WTC11 (cell line): ENCODE measurements at regions not wholly inside any gene's neighbourhood (a gene's known extent, or its start where the extent isn't known, plus 50 kb on each side); places are given as distances from the start of the nearest gene placed in this dataset.

Source experiments
- ATAC-seq: fragments of 200-7000 bp; cut with Tn5 transposase; 2 replicates; pipeline ENCODE4 v1.10.0; 2021; ENCODE audit warnings: mild to moderate bottlenecking, moderate library complexity
- CTCF ChIA-PET: fragments of 300-600 bp; sonication (Branson Sonifier 250); formaldehyde crosslinking; loops from one replicate; lab custom pipeline; 2021; ENCODE audit warnings: antibody characterized with exemption; lab: Charles Lee
- POLR2A ChIA-PET: fragments of 350-600 bp; sonication (Branson Sonifier 250); formaldehyde crosslinking; loops from one replicate; lab custom pipeline; 2021; ENCODE audit warnings: antibody characterized with exemption; lab: Charles Lee
- DNase-seq: peaks from one replicate; pipeline ENCODE4 v3.0.0; 2021; ENCODE audit warnings: low spot score
- H3K27ac Mint-ChIP-seq: 2 replicates; pipeline ENCODE4 v1.8.0; 2021; ENCODE audit warnings: mixed read lengths
- H3K27me3 Mint-ChIP-seq: 2 replicates; pipeline ENCODE4 v1.8.0; 2021; ENCODE audit warnings: low read depth, mild to moderate bottlenecking, moderate library complexity, mixed read lengths
- H3K36me3 Mint-ChIP-seq: 2 replicates; pipeline ENCODE4 v1.8.0; 2021; ENCODE audit warnings: mixed read lengths
- H3K4me1 Mint-ChIP-seq: 2 replicates; pipeline ENCODE4 v1.8.0; 2022; ENCODE audit warnings: mixed read lengths
- H3K4me3 Mint-ChIP-seq: 2 replicates; pipeline ENCODE4 v1.8.0; 2021; ENCODE audit warnings: mild to moderate bottlenecking, moderate library complexity, mixed read lengths
- H3K9me3 Mint-ChIP-seq: 2 replicates; pipeline ENCODE4 v1.8.0; 2021; ENCODE audit warnings: mixed read lengths
- CBFB ChIP-seq: sonication (generic); formaldehyde crosslinking; IDR thresholded peaks from 2 replicates; pipeline ENCODE4 v1.8.1; 2022; ENCODE audit warnings: mild to moderate bottlenecking, low read depth, missing genetic modification reagents
- CREM ChIP-seq: sonication (generic); formaldehyde crosslinking; IDR thresholded peaks from 2 replicates; pipeline ENCODE4 v1.8.1; 2022; ENCODE audit warnings: mild to moderate bottlenecking, missing genetic modification reagents, moderate library complexity
- ESRRA ChIP-seq: sonication (generic); formaldehyde crosslinking; IDR thresholded peaks from 2 replicates; pipeline ENCODE4 v1.8.1; 2022; ENCODE audit warnings: mild to moderate bottlenecking, missing genetic modification reagents, borderline replicate concordance
- ETV6 ChIP-seq: sonication (generic); formaldehyde crosslinking; IDR thresholded peaks from 2 replicates; pipeline ENCODE4 v1.8.1; 2022; ENCODE audit warnings: mild to moderate bottlenecking, missing genetic modification reagents
- JUN ChIP-seq: sonication (generic); formaldehyde crosslinking; IDR thresholded peaks from 2 replicates; pipeline ENCODE4 v1.8.0; 2023; ENCODE audit warnings: mild to moderate bottlenecking, missing genetic modification reagents
- NFE2L1 ChIP-seq: sonication (generic); formaldehyde crosslinking; IDR thresholded peaks from 2 replicates; pipeline ENCODE4 v1.8.1; 2023; ENCODE audit warnings: missing genetic modification reagents
- NR2C2 ChIP-seq: sonication (generic); formaldehyde crosslinking; IDR thresholded peaks from 2 replicates; pipeline ENCODE4 v1.8.0; 2022; ENCODE audit warnings: mild to moderate bottlenecking, missing genetic modification reagents
- SMAD4 ChIP-seq: sonication (generic); formaldehyde crosslinking; IDR thresholded peaks from 2 replicates; pipeline ENCODE4 v1.8.0; 2022; ENCODE audit warnings: mild to moderate bottlenecking, missing genetic modification reagents
- SOX15 ChIP-seq: fragments of 250-450 bp; sonication (Bioruptor Pico); IDR thresholded peaks from 2 replicates; pipeline ENCODE4 v1.9.0; 2021; ENCODE audit warnings: mild to moderate bottlenecking
- SP1 ChIP-seq: sonication (generic); formaldehyde crosslinking; conservative IDR thresholded peaks from 2 replicates; pipeline ENCODE4 v1.8.1; 2022; ENCODE audit warnings: missing genetic modification reagents
- TCF7 ChIP-seq: sonication (generic); formaldehyde crosslinking; IDR thresholded peaks from 2 replicates; pipeline ENCODE4 v1.8.0; 2022; ENCODE audit warnings: mild to moderate bottlenecking, low read depth, missing genetic modification reagents, moderate library complexity
- TEAD1 ChIP-seq: sonication (generic); formaldehyde crosslinking; IDR thresholded peaks from 2 replicates; pipeline ENCODE4 v1.8.0; 2022; ENCODE audit warnings: mild to moderate bottlenecking, missing genetic modification reagents
- TP53 ChIP-seq: sonication (generic); formaldehyde crosslinking; IDR thresholded peaks from 2 replicates; pipeline ENCODE4 v1.8.1; 2023; ENCODE audit warnings: mild to moderate bottlenecking, missing genetic modification reagents
- ZBTB21 ChIP-seq: sonication (generic); formaldehyde crosslinking; IDR thresholded peaks from 2 replicates; pipeline ENCODE4 v1.8.1; 2023; ENCODE audit warnings: mild to moderate bottlenecking, missing genetic modification reagents, borderline replicate concordance
- ZNF219 ChIP-seq: sonication (generic); formaldehyde crosslinking; IDR thresholded peaks from 2 replicates; pipeline ENCODE4 v1.8.0; 2023; ENCODE audit warnings: missing genetic modification reagents, mild to moderate bottlenecking, borderline replicate concordance
- TF ChIP-seq, protein P1 (sequence below): sonication (generic); formaldehyde crosslinking; IDR thresholded peaks from 2 replicates; pipeline ENCODE4 v1.8.0; 2023; ENCODE audit warnings: missing genetic modification reagents, mild to moderate bottlenecking, borderline replicate concordance
- TF ChIP-seq, protein P2 (sequence below): sonication (generic); formaldehyde crosslinking; IDR thresholded peaks from 2 replicates; pipeline ENCODE4 v1.8.1; 2023; ENCODE audit warnings: mild to moderate bottlenecking, missing genetic modification reagents, borderline replicate concordance
- TF ChIP-seq, protein P3 (sequence below): sonication (generic); formaldehyde crosslinking; conservative IDR thresholded peaks from 2 replicates; pipeline ENCODE4 v1.8.1; 2022; ENCODE audit warnings: mild to moderate bottlenecking, missing genetic modification reagents
- TF ChIP-seq, protein P4 (sequence below): sonication (generic); formaldehyde crosslinking; IDR thresholded peaks from 2 replicates; pipeline ENCODE4 v1.8.1; 2022; ENCODE audit warnings: missing genetic modification reagents, borderline replicate concordance
- TF ChIP-seq, protein P5 (sequence below): fragments of 250-450 bp; sonication (Bioruptor Pico); IDR thresholded peaks from 2 replicates; pipeline ENCODE4 v1.8.0; 2021; ENCODE audit warnings: mild to moderate bottlenecking
- TF ChIP-seq, protein P6 (sequence below): sonication (generic); formaldehyde crosslinking; IDR thresholded peaks from 2 replicates; pipeline ENCODE4 v1.8.1; 2022; ENCODE audit warnings: mild to moderate bottlenecking, moderate library complexity, missing genetic modification reagents

DNA sequence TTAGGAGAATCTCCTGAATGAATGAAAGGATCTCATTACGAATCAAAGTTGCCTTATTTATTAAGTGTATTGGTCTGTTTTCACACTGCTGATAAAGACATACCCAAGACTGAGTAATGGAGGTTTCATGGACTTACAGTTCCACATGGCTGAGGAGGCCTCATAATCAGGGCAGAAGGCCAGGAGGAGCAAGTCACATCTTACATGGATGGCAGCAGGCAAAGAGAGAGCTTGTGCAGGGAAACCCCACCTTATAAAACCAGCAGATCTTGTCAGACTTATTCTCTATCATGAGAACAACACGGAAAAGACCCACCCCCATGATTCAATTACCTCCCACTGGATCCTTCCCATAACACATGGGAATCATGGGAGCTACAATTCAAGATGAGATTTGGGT is 785.2 kb upstream of the POU3F3 start (continued):
- TF ChIP-seq, protein P1, sequence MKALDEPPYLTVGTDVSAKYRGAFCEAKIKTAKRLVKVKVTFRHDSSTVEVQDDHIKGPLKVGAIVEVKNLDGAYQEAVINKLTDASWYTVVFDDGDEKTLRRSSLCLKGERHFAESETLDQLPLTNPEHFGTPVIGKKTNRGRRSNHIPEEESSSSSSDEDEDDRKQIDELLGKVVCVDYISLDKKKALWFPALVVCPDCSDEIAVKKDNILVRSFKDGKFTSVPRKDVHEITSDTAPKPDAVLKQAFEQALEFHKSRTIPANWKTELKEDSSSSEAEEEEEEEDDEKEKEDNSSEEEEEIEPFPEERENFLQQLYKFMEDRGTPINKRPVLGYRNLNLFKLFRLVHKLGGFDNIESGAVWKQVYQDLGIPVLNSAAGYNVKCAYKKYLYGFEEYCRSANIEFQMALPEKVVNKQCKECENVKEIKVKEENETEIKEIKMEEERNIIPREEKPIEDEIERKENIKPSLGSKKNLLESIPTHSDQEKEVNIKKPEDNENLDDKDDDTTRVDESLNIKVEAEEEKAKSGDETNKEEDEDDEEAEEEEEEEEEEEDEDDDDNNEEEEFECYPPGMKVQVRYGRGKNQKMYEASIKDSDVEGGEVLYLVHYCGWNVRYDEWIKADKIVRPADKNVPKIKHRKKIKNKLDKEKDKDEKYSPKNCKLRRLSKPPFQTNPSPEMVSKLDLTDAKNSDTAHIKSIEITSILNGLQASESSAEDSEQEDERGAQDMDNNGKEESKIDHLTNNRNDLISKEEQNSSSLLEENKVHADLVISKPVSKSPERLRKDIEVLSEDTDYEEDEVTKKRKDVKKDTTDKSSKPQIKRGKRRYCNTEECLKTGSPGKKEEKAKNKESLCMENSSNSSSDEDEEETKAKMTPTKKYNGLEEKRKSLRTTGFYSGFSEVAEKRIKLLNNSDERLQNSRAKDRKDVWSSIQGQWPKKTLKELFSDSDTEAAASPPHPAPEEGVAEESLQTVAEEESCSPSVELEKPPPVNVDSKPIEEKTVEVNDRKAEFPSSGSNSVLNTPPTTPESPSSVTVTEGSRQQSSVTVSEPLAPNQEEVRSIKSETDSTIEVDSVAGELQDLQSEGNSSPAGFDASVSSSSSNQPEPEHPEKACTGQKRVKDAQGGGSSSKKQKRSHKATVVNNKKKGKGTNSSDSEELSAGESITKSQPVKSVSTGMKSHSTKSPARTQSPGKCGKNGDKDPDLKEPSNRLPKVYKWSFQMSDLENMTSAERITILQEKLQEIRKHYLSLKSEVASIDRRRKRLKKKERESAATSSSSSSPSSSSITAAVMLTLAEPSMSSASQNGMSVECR (CRISPR knock-in tag): no peak
- TF ChIP-seq NR2C2 (CRISPR knock-in tag): no peak
- TF ChIP-seq TP53: no peak
- no peak for TF ChIP-seq CBFB (CRISPR knock-in tag)
- TF ChIP-seq ZNF219 (CRISPR knock-in tag): no peak
- TF ChIP-seq, protein P2, sequence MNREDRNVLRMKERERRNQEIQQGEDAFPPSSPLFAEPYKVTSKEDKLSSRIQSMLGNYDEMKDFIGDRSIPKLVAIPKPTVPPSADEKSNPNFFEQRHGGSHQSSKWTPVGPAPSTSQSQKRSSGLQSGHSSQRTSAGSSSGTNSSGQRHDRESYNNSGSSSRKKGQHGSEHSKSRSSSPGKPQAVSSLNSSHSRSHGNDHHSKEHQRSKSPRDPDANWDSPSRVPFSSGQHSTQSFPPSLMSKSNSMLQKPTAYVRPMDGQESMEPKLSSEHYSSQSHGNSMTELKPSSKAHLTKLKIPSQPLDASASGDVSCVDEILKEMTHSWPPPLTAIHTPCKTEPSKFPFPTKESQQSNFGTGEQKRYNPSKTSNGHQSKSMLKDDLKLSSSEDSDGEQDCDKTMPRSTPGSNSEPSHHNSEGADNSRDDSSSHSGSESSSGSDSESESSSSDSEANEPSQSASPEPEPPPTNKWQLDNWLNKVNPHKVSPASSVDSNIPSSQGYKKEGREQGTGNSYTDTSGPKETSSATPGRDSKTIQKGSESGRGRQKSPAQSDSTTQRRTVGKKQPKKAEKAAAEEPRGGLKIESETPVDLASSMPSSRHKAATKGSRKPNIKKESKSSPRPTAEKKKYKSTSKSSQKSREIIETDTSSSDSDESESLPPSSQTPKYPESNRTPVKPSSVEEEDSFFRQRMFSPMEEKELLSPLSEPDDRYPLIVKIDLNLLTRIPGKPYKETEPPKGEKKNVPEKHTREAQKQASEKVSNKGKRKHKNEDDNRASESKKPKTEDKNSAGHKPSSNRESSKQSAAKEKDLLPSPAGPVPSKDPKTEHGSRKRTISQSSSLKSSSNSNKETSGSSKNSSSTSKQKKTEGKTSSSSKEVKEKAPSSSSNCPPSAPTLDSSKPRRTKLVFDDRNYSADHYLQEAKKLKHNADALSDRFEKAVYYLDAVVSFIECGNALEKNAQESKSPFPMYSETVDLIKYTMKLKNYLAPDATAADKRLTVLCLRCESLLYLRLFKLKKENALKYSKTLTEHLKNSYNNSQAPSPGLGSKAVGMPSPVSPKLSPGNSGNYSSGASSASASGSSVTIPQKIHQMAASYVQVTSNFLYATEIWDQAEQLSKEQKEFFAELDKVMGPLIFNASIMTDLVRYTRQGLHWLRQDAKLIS (CRISPR knock-in tag): no peak
- no peak for TF ChIP-seq SOX15
- no peak for TF ChIP-seq TCF7 (CRISPR knock-in tag)
- no peak for TF ChIP-seq ESRRA (CRISPR knock-in tag)
- TF ChIP-seq, protein P3, sequence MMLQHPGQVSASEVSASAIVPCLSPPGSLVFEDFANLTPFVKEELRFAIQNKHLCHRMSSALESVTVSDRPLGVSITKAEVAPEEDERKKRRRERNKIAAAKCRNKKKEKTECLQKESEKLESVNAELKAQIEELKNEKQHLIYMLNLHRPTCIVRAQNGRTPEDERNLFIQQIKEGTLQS (CRISPR knock-in tag): no peak
- TF ChIP-seq, protein P4, sequence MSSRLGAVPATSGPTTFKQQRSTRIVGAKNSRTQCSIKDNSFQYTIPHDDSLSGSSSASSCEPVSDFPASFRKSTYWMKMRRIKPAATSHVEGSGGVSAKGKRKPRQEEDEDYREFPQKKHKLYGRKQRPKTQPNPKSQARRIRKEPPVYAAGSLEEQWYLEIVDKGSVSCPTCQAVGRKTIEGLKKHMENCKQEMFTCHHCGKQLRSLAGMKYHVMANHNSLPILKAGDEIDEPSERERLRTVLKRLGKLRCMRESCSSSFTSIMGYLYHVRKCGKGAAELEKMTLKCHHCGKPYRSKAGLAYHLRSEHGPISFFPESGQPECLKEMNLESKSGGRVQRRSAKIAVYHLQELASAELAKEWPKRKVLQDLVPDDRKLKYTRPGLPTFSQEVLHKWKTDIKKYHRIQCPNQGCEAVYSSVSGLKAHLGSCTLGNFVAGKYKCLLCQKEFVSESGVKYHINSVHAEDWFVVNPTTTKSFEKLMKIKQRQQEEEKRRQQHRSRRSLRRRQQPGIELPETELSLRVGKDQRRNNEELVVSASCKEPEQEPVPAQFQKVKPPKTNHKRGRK: no peak
- TF ChIP-seq TEAD1: no peak

DNA sequence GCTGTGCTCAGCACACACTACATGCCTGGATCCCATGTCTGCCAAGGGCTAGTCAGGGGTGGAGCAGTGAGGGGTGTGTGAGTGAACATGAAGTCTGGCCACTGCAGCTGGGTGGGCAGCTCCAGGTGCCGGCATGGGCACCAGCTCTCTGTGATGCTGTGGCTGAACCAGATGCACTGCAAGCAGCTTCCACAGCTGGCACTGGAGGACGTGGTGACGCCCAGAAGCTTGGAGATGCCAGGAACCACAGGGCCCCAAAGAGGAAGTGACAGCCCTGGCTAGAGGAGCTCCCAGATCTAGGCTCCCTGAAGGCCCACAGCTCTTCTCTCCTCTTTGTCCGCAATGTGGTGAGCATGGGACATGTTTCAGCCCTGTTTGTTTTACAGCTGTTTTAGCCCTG is 776.3 kb upstream of the POU3F3 start:
- Mint-ChIP-seq H3K27me3 (no peaks in the 10 kb centered on the region), H3K4me1 (peaks cover 6% of the 10 kb centered on the region), H3K9me3 (peaks cover 4% of the 10 kb centered on the region; the same call in 1 of the 2 replicates), H3K4me3 (no peak overlapping the region), H3K27ac (no peak overlapping the region), H3K36me3 (peaks cover 3% of the 10 kb centered on the region; the same call in 1 of the 2 replicates)
- ATAC-seq: no peak
- POLR2A ChIA-PET: no interaction called here
- CTCF ChIA-PET: no interaction called here
- DNase-seq: no peak
- TF ChIP-seq, protein P5, sequence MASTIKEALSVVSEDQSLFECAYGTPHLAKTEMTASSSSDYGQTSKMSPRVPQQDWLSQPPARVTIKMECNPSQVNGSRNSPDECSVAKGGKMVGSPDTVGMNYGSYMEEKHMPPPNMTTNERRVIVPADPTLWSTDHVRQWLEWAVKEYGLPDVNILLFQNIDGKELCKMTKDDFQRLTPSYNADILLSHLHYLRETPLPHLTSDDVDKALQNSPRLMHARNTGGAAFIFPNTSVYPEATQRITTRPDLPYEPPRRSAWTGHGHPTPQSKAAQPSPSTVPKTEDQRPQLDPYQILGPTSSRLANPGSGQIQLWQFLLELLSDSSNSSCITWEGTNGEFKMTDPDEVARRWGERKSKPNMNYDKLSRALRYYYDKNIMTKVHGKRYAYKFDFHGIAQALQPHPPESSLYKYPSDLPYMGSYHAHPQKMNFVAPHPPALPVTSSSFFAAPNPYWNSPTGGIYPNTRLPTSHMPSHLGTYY (CRISPR knock-in tag): no peak
- TF ChIP-seq ZBTB21 (CRISPR knock-in tag) (no peak), ETV6 (no peak), CREM (CRISPR knock-in tag) (no peak), NFE2L1 (no peak), JUN (CRISPR knock-in tag) (no peak), SP1 (CRISPR knock-in tag) (no peak), SMAD4 (CRISPR knock-in tag) (no peak)
- TF ChIP-seq, protein P6, sequence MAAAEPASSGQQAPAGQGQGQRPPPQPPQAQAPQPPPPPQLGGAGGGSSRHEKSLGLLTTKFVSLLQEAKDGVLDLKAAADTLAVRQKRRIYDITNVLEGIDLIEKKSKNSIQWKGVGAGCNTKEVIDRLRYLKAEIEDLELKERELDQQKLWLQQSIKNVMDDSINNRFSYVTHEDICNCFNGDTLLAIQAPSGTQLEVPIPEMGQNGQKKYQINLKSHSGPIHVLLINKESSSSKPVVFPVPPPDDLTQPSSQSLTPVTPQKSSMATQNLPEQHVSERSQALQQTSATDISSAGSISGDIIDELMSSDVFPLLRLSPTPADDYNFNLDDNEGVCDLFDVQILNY (CRISPR knock-in tag): no peak
- TF ChIP-seq, protein P1 (CRISPR knock-in tag): no peak
